Activated CD4-positive, alpha-beta T cell treated with anti-CD3 and anti-CD28 coated beads for 4 hours (primary cell): ENCODE measurements at regions not wholly inside any gene's neighbourhood (a gene's known extent, or its start where the extent isn't known, plus 50 kb on each side); places are given as distances from the start of the nearest gene placed in this dataset.
A peak's percentile ranks its signal among the peaks of the same experiment; 100 is the strongest.

Source experiments
- DNase-seq, 2 donors: peaks; one replicate each; pipeline ENCODE4 v3.0.0-alpha.2; 2020

DNA sequence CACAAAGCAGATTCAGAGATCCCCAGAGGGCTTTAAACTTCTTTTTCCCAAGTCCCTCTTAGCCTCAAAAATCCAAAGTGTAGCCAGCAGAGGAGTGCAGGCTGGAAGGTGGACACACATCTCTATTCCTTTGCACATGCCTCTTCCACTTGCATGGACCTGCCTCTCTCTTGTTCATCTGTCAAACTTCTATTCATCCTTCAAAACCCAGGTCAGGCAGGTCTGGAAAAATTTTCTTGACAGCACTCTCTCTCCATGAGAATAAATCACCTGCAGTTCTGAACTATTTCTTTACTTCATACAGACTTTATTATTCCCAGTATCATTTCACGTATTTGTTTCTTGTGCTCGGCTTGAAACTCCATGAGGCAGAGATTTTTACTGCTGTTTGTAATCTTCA is 127.5 kb downstream of the SS18 start:
- DNase-seq = no peak

DNA sequence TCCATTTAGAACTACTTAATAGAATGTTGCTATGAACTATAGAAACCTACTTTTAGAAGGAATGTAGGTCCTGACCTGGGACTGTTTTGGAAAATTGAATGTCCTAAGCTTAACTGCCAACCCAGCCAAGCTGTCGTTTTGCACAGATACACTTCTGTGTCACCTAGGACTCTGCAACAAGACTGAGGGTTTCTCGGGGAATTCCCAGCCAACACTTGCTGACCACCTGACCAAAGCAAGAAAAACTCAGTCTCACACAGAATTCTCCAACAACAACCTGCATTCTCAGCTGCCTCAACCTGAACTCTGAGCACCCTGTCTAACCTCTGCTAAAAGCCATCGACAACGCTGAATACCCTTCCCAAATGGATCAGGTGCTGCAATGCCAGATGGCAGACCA is 128.2 kb downstream of the SS18 start:
- no peak for DNase-seq

DNA sequence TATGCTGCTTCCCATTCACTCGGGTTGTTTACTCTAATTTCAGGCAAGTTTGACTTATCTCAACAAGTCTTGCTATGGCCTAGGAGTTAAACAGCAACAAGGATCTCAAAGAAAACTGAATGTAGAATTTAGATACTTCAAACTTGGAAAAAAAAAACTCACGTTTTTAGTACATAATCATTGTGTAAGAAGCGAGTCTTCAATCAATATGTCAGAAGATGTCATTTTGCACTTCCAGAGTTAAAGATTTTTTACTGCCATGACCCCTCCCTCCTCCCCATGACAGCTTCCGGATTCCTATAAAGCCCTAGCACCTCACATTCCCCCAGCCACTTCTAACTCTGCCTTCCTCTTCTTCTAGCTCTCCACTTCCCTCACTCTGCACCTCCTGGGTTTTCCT is 133.4 kb downstream of the SS18 start:
- DNase-seq = no peak

GRCh38 chr18:25953111-25953510 is 137.3 kb downstream of the SS18 start:
- no peak for DNase-seq

DNA sequence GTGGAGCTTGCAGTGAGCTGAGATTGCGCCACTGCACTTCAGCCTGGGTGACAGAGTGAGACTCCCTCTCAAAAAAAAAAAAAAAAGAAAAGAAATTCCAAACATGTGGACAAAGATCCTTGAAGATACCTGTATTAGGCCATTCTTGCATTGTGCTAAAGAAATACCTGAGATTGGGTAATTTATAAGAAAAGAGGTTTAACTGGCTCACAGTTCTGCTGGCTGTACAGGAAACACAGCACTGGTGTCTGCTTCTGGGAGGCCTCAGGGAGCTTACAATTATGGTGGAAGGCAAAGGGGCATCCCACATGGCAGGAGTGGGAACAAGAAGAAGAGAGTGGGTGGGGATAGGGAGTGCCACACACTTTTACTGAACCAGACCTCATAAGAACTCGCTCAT is 140.1 kb downstream of the SS18 start:
- no peak for DNase-seq

GRCh38 chr18:25946540-25946939 is 143.9 kb downstream of the SS18 start:
- no peak for DNase-seq

DNA sequence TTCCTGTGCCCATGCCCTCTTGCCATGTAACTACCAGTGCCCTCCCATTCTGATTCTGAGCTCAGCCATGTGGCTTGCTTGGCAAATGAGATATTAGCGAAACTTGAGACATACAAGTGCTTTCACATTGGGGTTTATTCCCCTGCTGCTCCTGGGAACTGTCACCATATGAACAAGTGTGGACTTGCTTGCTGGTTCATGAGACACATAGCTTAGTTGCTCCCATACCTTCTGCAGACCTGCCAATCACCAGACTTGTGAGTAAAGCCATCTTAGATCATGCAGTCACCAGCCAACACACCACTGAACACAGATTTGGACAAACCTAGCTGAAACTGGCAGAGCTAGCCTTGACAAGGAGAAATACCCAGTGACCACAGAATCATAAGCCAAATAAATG is 155.1 kb downstream of the SS18 start:
- DNase-seq = no peak

DNA sequence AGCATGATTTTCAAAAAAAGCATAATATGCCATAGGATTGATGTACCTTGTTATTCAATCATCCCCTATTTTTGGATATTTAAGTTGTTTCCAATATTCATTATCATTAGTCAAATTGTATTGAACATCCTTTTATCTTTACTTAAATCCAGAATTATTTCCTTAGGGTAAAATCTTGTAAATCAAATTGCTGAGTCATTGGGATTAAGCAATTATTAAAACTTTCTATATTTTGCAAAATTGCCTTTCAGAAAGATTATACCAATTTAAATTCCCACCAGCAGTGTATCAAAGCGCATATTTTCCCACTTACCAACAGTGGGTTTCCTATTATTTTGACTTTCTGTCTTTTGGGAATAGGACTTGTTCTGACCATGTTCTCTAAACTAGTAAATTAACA is 159.3 kb downstream of the SS18 start:
- no peak for DNase-seq

- no peak for DNase-seq
Observed at GRCh38 chr18:25929787-25930186, 160.6 kb downstream of the SS18 start.

- DNase-seq = no peak
Observed at GRCh38 chr18:25927830-25928229, 162.6 kb downstream of the SS18 start.

- DNase-seq = no peak
Observed at GRCh38 chr18:25923193-25923592, 167.2 kb downstream of the SS18 start.

DNA sequence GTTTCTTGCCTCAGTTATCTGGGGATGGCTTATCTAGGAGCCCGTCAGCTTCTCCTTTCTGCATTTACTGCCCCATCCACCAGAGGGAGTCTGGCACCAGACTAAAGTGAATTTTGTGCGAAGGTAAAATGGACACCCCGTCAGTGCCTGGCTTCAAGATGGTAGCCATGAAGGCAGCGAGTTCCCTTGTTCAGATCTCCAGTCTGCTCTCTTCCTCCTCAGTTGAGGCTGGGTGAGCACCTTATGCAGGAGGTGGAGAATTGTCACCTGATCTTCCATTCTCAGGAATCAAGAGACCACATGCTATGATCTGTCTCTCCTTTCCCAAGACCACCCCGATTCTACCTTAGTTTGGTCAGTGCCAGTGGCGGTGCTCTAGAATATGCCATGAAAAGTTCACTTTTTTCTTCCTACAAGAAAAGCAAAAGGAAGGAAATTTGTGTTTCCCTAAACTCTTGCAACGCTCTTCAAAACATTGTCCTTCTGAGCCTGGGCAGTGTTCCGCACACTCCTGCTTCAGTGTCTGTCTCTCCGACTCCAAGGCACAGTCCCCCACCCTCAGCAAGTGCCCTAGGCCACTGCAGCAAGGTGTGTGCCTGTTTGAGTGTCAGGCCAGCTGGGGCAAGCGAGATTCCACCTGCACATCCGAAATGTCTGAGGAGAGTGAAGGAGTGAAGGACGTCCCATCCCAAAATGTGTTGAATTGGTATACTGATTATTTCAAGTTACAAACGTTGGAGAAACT is 168.6 kb downstream of the SS18 start:
- DNase-seq = peak; percentile 6 to 35

DNA sequence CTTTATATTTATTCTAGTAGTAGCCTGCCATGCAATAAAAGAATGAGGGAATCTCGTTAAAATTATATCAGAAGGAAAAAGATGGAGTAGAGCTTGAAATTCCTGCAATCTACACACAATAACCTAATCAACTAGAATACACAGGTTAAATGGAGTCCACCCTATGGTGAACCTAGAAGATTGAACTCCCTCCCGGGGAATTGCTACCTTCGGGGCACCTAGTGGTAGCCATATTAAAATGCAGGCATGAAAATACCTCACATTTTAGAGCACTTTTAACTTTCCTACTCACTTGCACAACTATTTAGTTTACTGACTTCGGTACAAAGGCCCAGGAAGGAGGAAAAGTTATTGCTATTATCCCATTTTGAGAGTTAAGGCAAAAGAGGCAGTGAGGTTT is 174.5 kb downstream of the SS18 start:
- no peak for DNase-seq

GRCh38 chr18:25898965-25899364 is 191.4 kb downstream of the SS18 start:
- DNase-seq = no peak

- DNase-seq = no peak
Observed at GRCh38 chr18:25896956-25897355, 193.5 kb downstream of the SS18 start.

GRCh38 chr18:25896178-25896780 is 194.1 kb downstream of the SS18 start:
- peak in 1 of 2 donors; percentile 2 for DNase-seq

DNA sequence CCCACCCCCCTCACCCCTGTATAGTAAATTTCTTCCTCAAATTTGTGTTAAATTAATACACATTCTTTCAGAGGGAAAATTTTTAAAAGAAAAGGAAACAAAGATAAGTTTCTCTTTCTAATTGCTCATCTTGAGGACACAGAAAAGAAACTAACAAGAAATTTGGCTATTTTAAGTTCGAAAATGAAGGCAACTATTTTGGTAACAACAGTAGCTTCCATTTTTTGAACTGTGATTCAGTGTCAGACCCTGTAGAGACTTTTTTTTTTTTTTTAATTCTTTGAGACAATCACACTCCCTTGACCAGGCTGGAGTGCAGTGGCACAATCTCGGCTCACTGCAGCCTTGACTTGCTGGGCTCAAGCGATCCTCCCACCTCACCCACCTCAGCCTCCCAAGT is 194.9 kb downstream of the SS18 start:
- no peak for DNase-seq

DNA sequence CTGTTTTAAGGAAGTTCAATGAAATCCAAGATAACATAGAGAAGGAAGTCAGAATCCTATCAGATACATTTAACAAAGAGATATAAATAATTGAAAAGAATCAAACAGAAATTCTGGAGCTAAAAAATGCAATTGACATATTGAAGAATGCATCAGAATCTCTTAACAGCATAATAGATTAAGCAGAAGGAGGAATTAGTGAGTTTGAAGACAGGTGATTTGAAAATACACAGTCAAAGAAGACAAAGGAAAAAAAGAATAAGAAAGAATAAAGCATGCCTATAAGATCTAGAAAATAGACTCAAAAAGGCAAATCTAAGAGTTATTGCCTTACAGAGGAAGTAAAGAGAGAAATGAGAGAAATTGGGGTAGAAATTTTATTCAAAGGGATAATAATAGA is 204.1 kb downstream of the SS18 start:
- DNase-seq = no peak

DNA sequence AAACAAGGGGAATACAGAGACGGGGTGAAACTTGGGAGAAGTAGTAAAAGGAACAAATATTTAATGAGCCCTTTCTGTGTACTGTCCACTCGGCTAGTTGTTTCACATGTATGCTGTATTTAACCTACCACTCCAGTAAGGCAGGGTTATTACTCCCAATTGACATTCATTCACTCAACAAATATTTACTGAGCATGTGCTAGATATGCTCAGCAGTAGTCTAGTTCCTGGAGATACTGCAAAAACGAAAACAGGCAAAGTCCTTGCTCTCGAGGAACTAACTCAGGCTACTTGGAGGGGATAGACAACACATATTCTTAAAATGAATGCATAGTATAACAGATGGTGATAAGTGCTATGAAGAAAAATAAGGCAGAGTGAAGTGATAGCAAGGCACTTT is 207.3 kb downstream of the SS18 start:
- DNase-seq = no peak

- DNase-seq = no peak
Observed at GRCh38 chr18:25881149-25881548, 209.3 kb downstream of the SS18 start.

DNA sequence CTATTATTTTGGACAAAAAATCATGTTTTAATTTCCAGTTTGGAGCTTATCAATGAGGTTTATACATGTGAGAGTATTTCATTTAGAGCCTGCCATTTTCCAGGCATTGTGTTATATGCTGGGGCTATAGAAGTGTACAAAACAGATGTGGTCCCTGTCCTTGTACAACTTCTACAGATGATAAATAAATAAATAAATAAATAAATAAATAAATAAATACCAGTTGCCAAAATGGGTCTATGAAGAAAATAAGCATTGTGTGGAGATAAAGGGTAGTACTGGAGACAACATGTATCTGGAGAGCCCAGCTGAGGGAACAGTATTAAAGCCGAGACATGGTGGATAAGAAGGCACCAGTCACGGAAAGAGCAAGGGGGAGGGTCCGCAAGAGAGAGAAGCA is 210.0 kb downstream of the SS18 start:
- no peak for DNase-seq

DNA sequence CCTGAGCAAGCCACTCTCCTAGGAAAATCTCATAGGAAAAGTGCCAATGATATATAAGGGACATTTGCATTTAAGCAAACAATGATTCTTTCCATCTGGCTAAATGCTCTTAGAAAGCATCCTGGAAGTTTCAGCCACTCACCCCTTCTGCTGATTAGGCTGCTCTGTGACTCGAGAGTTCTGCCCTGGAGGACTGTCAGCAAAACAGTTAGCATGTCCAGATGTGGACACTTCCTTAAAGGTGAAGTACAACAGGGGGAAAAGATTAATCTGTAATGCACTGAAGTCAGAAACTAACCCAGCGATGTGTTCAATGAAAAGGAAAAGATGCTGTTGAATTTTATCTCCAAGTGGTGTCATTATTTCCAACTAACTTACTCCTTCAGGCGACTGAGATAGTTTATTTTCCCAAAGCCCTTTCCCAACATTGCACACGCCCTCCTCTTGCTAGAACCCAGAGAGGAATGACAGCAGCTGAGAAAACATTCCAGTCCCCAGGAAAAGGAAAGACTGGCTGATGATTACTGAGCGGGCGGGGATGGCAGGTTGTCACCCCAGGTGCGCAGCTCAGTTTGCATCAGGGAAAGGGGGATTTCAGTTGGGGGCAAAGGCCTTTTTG is 214.0 kb downstream of the SS18 start:
- DNase-seq = no peak

- no peak for DNase-seq
Observed at GRCh38 chr18:25875551-25876240, 214.7 kb downstream of the SS18 start.

DNA sequence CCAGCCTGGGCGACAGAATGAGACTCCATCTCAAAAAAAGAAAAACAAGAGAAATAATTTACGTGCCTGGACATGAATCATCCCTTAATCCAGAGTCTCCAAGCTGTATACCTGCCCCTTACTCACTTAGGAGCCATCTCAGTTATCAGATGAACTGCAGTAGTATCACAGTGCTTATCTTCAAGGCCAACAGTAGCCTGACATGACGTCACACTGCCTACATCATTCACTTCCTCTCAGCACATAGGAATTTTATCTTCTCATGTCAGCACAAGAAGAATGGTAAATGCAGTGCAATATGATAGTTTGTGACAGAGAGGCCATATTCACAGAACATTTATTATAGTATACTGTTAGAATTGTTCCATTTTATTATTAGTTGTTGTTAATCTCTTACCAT is 216.6 kb downstream of the SS18 start:
- DNase-seq = no peak
